ENCODE measurements at regions not wholly inside any gene's neighbourhood (a gene's known extent, or its start where the extent isn't known, plus 50 kb on each side); places are given as distances from the start of the nearest gene placed in this dataset.

DNA sequence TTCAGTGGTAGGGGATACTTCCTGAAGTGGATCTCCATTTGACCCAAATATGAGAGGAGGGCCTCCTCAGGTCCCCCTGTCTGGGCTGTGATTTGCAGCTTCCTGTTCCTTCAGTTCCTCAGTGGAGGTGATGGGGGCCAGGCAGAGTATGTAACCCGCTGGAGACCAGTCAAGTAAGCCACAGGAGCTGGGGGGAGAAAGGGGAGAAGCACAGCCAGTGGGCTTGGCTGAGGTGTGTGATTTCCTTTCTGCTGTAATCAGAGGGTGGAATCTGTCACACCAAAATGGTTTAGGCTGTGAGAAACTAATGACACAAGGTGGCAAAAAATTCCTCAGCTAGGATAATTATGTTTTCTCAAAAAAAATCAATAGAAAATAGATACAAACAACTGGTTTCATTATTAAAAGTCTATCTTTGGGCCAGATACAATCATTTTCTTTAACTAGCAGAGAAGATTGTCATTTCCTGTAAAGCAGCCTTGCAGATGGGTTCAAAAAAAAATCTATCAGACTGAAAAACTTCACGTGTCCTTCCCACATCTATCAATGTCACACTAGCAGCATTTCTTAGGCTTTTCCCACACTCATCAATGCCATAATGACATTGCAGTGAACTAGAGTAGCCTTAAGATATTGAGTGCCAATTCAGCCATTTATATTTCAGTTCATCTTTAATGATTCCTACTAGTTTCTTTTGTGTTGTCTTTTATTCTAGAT lies 1660.3 kb downstream of the EFNB2 start:
- in situ Hi-C loops (cut with HindIII; ENCODE audit: low pct_ligation_motif_present, low sequenced_read_pairs) = no loop called here
- Histone ChIP-seq H3K4me3 (ENCODE audit: low read depth, low read length) (no peak overlapping the region), H3K36me3 (replicated peaks) (no peaks in the 10 kb centered on the region), H3K27ac (no peak overlapping the region), H3K27me3 (replicated peaks) (no peaks in the 10 kb centered on the region)
- TF ChIP-seq, protein P1, sequence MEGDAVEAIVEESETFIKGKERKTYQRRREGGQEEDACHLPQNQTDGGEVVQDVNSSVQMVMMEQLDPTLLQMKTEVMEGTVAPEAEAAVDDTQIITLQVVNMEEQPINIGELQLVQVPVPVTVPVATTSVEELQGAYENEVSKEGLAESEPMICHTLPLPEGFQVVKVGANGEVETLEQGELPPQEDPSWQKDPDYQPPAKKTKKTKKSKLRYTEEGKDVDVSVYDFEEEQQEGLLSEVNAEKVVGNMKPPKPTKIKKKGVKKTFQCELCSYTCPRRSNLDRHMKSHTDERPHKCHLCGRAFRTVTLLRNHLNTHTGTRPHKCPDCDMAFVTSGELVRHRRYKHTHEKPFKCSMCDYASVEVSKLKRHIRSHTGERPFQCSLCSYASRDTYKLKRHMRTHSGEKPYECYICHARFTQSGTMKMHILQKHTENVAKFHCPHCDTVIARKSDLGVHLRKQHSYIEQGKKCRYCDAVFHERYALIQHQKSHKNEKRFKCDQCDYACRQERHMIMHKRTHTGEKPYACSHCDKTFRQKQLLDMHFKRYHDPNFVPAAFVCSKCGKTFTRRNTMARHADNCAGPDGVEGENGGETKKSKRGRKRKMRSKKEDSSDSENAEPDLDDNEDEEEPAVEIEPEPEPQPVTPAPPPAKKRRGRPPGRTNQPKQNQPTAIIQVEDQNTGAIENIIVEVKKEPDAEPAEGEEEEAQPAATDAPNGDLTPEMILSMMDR (IDR thresholded peaks at IDR 0.05; ENCODE audit: low read depth, low read length, missing control alignments) = no peak
- DNase-seq = no peak

DNA sequence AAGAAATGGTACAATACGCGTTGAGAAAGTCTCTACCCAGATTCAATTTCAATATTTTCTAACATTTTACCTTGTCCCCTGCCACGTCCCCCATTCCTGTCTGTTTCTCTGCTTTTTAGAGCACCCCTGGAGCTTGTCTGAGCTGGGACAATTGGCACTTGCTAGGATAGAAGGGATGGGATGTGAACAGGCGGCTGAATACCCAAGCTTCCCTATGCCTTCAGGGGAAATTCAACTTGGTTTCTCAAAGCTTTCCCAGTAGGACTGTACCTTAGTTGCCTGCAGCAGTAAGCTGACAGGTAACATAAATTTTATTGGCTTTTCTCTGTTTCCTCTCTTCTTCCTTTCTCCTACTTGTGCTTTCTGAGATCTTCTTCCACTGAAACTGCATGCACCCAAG lies 1663.3 kb downstream of the EFNB2 start:
- DNase-seq = no peak
- TF ChIP-seq, protein P1 (IDR thresholded peaks at IDR 0.05; ENCODE audit: low read depth, low read length, missing control alignments) = no peak
- Histone ChIP-seq H3K4me3 (ENCODE audit: low read depth, low read length) (no peak overlapping the region), H3K36me3 (replicated peaks) (no peaks in the 10 kb centered on the region), H3K27ac (no peak overlapping the region), H3K27me3 (replicated peaks) (no peaks in the 10 kb centered on the region)
- in situ Hi-C loops (cut with HindIII; ENCODE audit: low pct_ligation_motif_present, low sequenced_read_pairs) = no loop called here

DNA sequence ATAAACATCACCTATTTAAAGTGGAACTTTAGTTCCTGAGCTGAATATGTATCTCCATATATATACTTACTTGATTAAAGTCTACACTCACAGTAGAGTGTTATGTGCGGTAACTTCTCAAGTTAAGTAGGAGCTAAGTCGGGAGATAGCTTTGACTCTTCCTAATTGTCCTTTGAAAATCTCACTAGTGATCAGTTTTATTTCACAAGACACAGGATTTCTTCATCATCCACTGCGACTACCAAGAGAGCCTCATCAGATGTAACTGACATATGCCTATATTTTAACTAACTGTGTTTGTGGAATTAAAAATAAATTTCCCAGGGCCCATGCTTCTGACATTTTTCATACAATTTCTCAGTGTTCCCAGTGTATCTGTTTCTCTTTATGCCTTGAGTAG lies 1664.0 kb downstream of the EFNB2 start:
- H3K27ac ChIP-seq = no peak overlapping the region
- no peaks in the 10 kb centered on the region for H3K36me3 ChIP-seq (replicated peaks)
- TF ChIP-seq, protein P1 (IDR thresholded peaks at IDR 0.05; ENCODE audit: low read depth, low read length, missing control alignments) = no peak
- H3K27me3 ChIP-seq (replicated peaks) = no peaks in the 10 kb centered on the region
- H3K4me3 ChIP-seq (ENCODE audit: low read depth, low read length) = no peak overlapping the region
- no peak for DNase-seq
- in situ Hi-C loops (cut with HindIII; ENCODE audit: low pct_ligation_motif_present, low sequenced_read_pairs) = no loop called here

DNA sequence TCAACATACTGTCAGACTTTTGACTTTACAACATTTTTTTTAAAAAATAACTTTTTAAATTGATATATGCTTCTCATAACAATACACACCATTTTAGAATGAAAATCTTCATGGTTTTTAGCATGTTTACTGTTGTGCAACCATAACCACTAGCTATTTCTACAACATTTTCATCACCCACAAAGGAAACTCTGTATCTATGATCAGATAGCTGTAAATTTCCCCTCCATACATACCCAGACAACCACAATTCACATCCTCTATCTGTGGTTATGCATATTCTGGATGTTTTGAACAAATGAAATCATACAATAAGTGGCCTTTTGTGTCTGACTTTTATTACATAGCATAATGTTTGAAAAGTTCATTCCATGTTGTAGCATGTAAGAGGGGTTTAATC lies 1666.0 kb downstream of the EFNB2 start:
- no peak overlapping the region for H3K27ac ChIP-seq
- H3K36me3 ChIP-seq (replicated peaks) = no peaks in the 10 kb centered on the region
- in situ Hi-C loops (cut with HindIII; ENCODE audit: low pct_ligation_motif_present, low sequenced_read_pairs) = no loop called here
- peak; percentile 48 for DNase-seq
- no peak overlapping the region for H3K4me3 ChIP-seq (ENCODE audit: low read depth, low read length)
- H3K27me3 ChIP-seq (replicated peaks) = no peaks in the 10 kb centered on the region
- TF ChIP-seq, protein P1 (IDR thresholded peaks at IDR 0.05; ENCODE audit: low read depth, low read length, missing control alignments) = no peak

DNA sequence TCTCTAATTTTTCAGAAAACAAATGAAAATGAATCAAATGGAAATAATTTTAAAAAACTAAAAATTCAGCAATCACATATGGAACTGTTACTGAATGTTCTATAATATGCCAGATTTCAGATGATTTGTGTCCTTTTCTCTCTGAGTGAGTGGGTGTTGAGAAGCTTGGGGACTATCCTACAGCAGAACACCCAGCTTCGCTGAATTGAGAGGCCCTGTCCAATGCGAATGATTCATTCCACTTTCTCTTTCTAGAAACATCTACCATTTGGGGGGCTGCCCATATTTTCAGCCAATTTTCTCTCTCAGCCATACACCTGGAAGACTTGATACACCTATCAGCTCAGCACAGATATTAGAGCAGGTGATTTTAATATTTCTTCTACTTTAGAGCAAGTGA lies 1666.7 kb downstream of the EFNB2 start:
- DNase-seq = no peak
- Histone ChIP-seq H3K36me3 (replicated peaks) (no peaks in the 10 kb centered on the region), H3K4me3 (ENCODE audit: low read depth, low read length) (no peak overlapping the region), H3K27ac (no peak overlapping the region), H3K27me3 (replicated peaks) (no peaks in the 10 kb centered on the region)
- TF ChIP-seq, protein P1 (IDR thresholded peaks at IDR 0.05; ENCODE audit: low read depth, low read length, missing control alignments) = no peak
- in situ Hi-C loops (cut with HindIII; ENCODE audit: low pct_ligation_motif_present, low sequenced_read_pairs) = no loop called here

DNA sequence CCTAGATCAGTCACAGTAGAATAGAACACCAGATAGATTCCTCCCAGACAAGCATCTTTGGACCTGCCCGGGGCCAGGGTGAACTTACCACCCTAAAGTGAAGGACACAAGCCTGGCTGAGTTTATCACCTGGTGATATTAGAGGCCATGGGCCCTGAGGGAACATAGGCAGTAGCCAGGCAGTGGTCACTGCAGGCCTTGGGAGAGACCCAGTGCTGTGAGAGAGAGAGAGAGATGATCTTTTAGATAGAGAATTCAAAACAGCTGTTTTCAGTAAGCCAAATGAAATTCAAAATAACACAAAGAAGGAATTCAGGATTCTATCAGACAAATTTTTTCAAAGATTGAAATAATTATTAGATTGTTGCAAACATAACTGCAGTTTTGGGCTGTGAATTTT lies 1679.9 kb downstream of the EFNB2 start:
- in situ Hi-C loops (cut with HindIII; ENCODE audit: low pct_ligation_motif_present, low sequenced_read_pairs) = no loop called here
- no peak for DNase-seq

More for the DNA sequence above, 1679.9 kb downstream of the EFNB2 start:
- Histone ChIP-seq H3K27ac (no peak overlapping the region), H3K27me3 (replicated peaks) (no peaks in the 10 kb centered on the region), H3K4me3 (ENCODE audit: low read depth, low read length) (no peak overlapping the region), H3K36me3 (replicated peaks) (no peaks in the 10 kb centered on the region)
- TF ChIP-seq, protein P1 (IDR thresholded peaks at IDR 0.05; ENCODE audit: low read depth, low read length, missing control alignments) = no peak

All from brain microvascular endothelial cell (primary cell).